Stomach smooth muscle (tissue), 2 donors: ENCODE measurements at regions not wholly inside any gene's neighbourhood (a gene's known extent, or its start where the extent isn't known, plus 50 kb on each side); places are given as distances from the start of the nearest gene placed in this dataset.

Experiments used
- H3K27ac ChIP-seq: one replicate; pipeline ENCODE4 v1.7.0; 2013; ENCODE audit warnings: mild to moderate bottlenecking, low read length, inconsistent platforms
- H3K27me3 ChIP-seq, 2 donors: one replicate each; pipeline ENCODE4 v1.7.0; 2013; ENCODE audit warnings: low read length in 2 of 2; ENCODE audit not compliant: insufficient read depth in 2 of 2, control insufficient read depth in 1 of 2
- H3K36me3 ChIP-seq, 2 donors: one replicate each; pipeline ENCODE4 v1.7.0; 2013; ENCODE audit warnings: low read length in 2 of 2; ENCODE audit not compliant: control insufficient read depth in 2 of 2, insufficient read depth in 2 of 2
- H3K4me1 ChIP-seq: one replicate; pipeline ENCODE4 v1.7.0; 2013; ENCODE audit warnings: low read length; ENCODE audit not compliant: control insufficient read depth, insufficient read depth
- H3K4me3 ChIP-seq, 2 donors: one replicate each; pipeline ENCODE4 v1.7.0; 2013; ENCODE audit warnings: low read length in 2 of 2
- H3K9ac ChIP-seq, 2 donors: one replicate each; pipeline ENCODE4 v1.7.0; 2013; ENCODE audit warnings: low read length in 2 of 2, mild to moderate bottlenecking in 1 of 2
- H3K9me3 ChIP-seq, 2 donors: one replicate each; pipeline ENCODE4 v1.7.0; 2013; ENCODE audit warnings: low read length in 2 of 2; ENCODE audit not compliant: control insufficient read depth in 2 of 2
- donor health status: healthy.
- donor health status: Pancreatic carcinoma.

- Histone ChIP-seq H3K36me3 (no peaks in the 10 kb centered on the region), H3K27me3 (no peaks in the 10 kb centered on the region), H3K27ac (no peak overlapping the region), H3K4me1 (no peaks in the 10 kb centered on the region), H3K9me3 (no peaks in the 10 kb centered on the region), H3K4me3 (no peak overlapping the region), H3K9ac (no peak overlapping the region)
These were observed 164.8 kb downstream of the AASDH start for GRCh38 chr4:56222514-56222913.

GRCh38 chr4:56220261-56220660 lies 167.0 kb downstream of the AASDH start:
- H3K27ac ChIP-seq: no peak overlapping the region
- no peak overlapping the region for H3K4me3 ChIP-seq
- no peaks in the 10 kb centered on the region for H3K36me3 ChIP-seq
- no peaks in the 10 kb centered on the region for H3K27me3 ChIP-seq
- no peaks in the 10 kb centered on the region for H3K9me3 ChIP-seq
- H3K4me1 ChIP-seq: no peaks in the 10 kb centered on the region
- no peak overlapping the region for H3K9ac ChIP-seq

DNA sequence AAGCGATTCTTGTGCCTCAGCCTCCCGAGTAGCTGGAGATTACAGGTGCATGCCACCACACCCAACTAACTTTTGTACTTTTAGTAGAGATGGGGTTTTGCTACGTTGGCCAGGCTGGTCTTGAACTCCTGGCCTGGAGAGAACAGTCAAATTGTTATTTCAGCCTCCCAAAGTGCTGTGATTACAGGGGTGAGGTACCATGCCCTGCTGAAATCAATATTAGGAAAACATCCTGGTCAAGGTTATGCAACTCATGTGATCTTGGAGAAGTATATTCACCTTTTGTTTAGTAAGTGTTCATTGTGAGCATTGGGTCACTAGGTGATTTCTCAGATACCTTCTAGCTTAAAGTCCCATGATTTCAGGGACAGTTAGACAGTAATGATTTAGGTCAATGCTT lies 167.8 kb downstream of the AASDH start:
- Histone ChIP-seq H3K4me3 (no peak overlapping the region), H3K9ac (no peak overlapping the region), H3K4me1 (no peaks in the 10 kb centered on the region), H3K36me3 (no peaks in the 10 kb centered on the region), H3K27ac (no peak overlapping the region), H3K27me3 (no peaks in the 10 kb centered on the region), H3K9me3 (no peaks in the 10 kb centered on the region)

GRCh38 chr4:56218230-56218895 lies 168.9 kb downstream of the AASDH start:
- Histone ChIP-seq H3K4me1 (no peaks in the 10 kb centered on the region), H3K36me3 (no peaks in the 10 kb centered on the region), H3K4me3 (no peak overlapping the region), H3K9ac (no peak overlapping the region), H3K27me3 (no peaks in the 10 kb centered on the region), H3K27ac (no peak overlapping the region), H3K9me3 (no peaks in the 10 kb centered on the region)

GRCh38 chr4:56217343-56217890 lies 169.9 kb downstream of the AASDH start:
- H3K9ac ChIP-seq: no peak overlapping the region
- no peaks in the 10 kb centered on the region for H3K4me1 ChIP-seq
- no peak overlapping the region for H3K4me3 ChIP-seq
- no peak overlapping the region for H3K27ac ChIP-seq
- no peaks in the 10 kb centered on the region for H3K27me3 ChIP-seq
- H3K36me3 ChIP-seq: no peaks in the 10 kb centered on the region
- H3K9me3 ChIP-seq: no peaks in the 10 kb centered on the region

- no peaks in the 10 kb centered on the region for H3K4me1 ChIP-seq
- no peak overlapping the region for H3K27ac ChIP-seq
- no peaks in the 10 kb centered on the region for H3K36me3 ChIP-seq
- no peaks in the 10 kb centered on the region for H3K9me3 ChIP-seq
- no peak overlapping the region for H3K4me3 ChIP-seq
- no peaks in the 10 kb centered on the region for H3K27me3 ChIP-seq
- H3K9ac ChIP-seq: no peak overlapping the region
These were observed 171.4 kb downstream of the AASDH start for GRCh38 chr4:56215901-56216300.

DNA sequence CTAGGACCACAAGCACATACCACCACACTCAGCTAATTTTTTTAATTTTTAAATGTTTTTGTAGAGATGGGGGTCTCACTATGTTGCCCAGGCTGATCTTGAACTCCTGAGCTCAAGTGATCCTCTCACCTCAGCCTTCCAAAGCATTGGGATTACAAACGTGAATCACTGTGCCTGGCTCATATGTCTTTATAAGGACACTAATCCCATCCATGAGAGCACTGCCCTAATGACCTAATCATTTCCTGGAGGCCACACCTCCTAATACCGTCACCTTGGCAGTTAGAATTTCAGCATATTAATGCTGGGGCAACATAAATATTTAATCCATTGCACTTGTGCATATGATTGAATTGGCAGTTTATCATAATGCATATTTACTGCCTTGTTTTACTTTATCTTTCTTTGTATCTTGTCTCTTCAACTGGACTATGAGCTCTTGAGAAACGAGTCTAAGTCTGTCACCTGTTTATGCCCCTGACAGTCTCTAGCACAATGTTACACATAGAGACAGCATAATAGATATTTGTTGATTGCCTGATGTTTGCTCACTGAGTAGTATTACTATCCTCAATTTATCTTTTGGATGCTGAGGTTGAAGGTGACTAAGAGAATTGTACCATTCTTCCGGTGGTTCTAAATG lies 172.0 kb downstream of the AASDH start:
- Histone ChIP-seq H3K4me3 (no peak overlapping the region), H3K9me3 (no peaks in the 10 kb centered on the region), H3K9ac (no peak overlapping the region), H3K27ac (no peak overlapping the region), H3K36me3 (no peaks in the 10 kb centered on the region), H3K4me1 (no peaks in the 10 kb centered on the region), H3K27me3 (no peaks in the 10 kb centered on the region)

DNA sequence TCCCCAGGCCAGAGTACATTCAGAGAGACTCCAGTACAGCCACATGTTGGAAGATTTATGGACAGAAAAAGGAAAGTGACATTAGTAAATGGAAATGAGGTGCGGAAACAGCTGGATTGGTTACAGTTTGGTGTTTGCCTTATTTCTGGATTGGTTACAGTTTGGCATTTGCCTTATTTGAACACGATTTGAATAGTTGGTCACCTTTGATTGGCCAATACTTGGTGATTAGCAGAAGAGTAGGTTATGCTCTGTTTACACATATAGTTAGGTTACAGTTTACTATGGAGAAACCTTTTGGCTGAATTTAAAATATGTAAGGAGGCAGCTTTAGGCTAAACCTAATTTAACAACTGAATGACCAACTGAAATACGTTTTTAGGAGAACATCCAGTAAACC lies 173.7 kb downstream of the AASDH start:
- H3K9ac ChIP-seq: no peak overlapping the region
- no peaks in the 10 kb centered on the region for H3K4me1 ChIP-seq
- no peak overlapping the region for H3K27ac ChIP-seq
- no peak overlapping the region for H3K4me3 ChIP-seq
- no peaks in the 10 kb centered on the region for H3K9me3 ChIP-seq
- H3K36me3 ChIP-seq: no peaks in the 10 kb centered on the region
- H3K27me3 ChIP-seq: no peaks in the 10 kb centered on the region

DNA sequence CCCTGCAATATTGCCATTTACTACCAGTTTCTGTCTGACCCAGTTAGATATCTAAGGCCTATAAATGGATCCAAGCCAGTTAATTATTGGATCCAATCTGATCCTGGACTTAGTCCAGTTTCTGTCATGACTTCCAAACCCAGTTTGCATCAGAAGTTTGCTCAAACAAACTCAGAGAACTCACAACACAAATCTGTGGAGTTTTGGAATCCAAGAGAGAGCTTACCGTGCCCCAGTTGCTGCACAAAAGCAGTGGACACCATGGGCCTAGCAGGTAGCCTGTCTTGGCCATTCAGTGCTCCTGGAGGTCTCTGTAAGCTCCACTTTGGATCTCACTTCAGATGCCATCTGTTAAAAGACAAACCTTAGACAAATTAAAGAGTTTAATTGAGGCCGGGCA lies 174.5 kb downstream of the AASDH start:
- Histone ChIP-seq H3K27me3 (no peaks in the 10 kb centered on the region), H3K9me3 (no peaks in the 10 kb centered on the region), H3K4me3 (no peak overlapping the region), H3K9ac (no peak overlapping the region), H3K36me3 (no peaks in the 10 kb centered on the region), H3K4me1 (no peaks in the 10 kb centered on the region), H3K27ac (no peak overlapping the region)

DNA sequence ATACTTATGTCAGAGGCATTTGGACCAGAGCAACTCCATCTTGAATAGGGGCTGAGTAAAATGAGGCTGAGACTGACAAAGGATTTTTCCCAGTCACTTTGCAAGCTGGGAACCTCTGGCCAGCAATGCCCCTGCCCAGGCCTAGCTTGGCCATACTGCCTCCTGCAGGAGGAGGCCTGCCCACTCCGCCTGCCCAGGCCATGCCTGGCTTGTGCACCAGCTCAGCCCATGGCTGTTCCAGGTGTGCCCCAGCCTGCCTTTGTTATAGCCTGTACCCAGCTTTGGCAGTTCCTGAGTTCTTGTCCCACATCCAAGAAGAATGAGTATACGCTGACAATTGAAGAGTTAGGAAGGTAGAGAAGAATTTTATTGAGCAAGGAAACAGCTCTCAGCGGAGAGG lies 176.1 kb downstream of the AASDH start:
- Histone ChIP-seq H3K9me3 (no peaks in the 10 kb centered on the region), H3K4me3 (no peak overlapping the region), H3K27ac (no peak overlapping the region), H3K9ac (no peak overlapping the region), H3K4me1 (no peaks in the 10 kb centered on the region), H3K27me3 (no peaks in the 10 kb centered on the region), H3K36me3 (no peaks in the 10 kb centered on the region)

- Histone ChIP-seq H3K27me3 (no peaks in the 10 kb centered on the region), H3K27ac (no peak overlapping the region), H3K9me3 (no peaks in the 10 kb centered on the region), H3K36me3 (no peaks in the 10 kb centered on the region), H3K4me1 (no peaks in the 10 kb centered on the region), H3K4me3 (no peak overlapping the region), H3K9ac (no peak overlapping the region)
These were observed 176.9 kb downstream of the AASDH start for GRCh38 chr4:56210397-56210796.
